Body of pancreas (tissue), 4 donors: ENCODE measurements at regions not wholly inside any gene's neighbourhood (a gene's known extent, or its start where the extent isn't known, plus 50 kb on each side); places are given as distances from the start of the nearest gene placed in this dataset.

ENCODE experiments used
- CTCF ChIP-seq, 7 experiments: fragments of 450-650 bp in 4 of 7; fragments of 200-600 bp in 3 of 7; sonication (generic) in 3 of 7; IDR thresholded peaks; one replicate each; pipeline ENCODE4 v1.5.1; 2016 to 2019; ENCODE audit warnings: antibody characterized with exemption in 7 of 7
- POLR2A ChIP-seq, 3 donors: fragments of 450-650 bp; IDR thresholded peaks; one replicate each; pipeline ENCODE4 v1.6.1; 2016; ENCODE audit warnings: antibody characterized with exemption in 3 of 3, mild to moderate bottlenecking in 2 of 3

GRCh38 chr7:22027475-22027874, 81.8 kb upstream of the CDCA7L start:
- no peak for TF ChIP-seq CTCF (IDR thresholded peaks at IDR 0.05)
- no peak for TF ChIP-seq POLR2A (IDR thresholded peaks at IDR 0.05)
